ENCODE measurements at regions not wholly inside any gene's neighbourhood (a gene's known extent, or its start where the extent isn't known, plus 50 kb on each side); places are given as distances from the start of the nearest gene placed in this dataset.

DNA sequence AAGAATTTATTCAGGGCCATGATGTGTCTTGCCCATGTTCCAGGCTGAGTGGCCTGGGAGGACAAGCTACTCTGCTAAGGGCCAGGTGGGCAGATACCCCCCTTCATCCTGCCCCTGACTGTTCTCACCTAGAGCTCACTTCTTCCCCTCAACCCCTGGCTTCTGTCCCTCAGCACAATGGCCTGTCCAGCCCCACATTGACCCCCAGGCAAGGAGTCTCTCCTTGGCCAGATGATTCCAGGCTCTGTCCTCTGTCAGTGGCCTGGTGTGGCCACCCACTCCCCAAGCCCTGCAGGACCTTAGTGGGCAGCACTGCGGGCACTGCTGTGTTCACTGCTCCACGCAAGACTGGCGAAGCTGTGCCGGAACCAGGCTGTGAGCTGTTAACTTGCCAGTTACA is 460.0 kb downstream of the MATN1 start:
- TF ChIP-seq GATA3 (IDR thresholded peaks at IDR 0.05; ENCODE audit: low read depth, low read length) = no peak
- TF ChIP-seq GATA2 (IDR thresholded peaks at IDR 0.05; ENCODE audit: low read depth, low read length) = no peak

Data from SH-SY5Y (cell line).